ENCODE measurements at regions not wholly inside any gene's neighbourhood (a gene's known extent, or its start where the extent isn't known, plus 50 kb on each side); places are given as distances from the start of the nearest gene placed in this dataset.

DNA sequence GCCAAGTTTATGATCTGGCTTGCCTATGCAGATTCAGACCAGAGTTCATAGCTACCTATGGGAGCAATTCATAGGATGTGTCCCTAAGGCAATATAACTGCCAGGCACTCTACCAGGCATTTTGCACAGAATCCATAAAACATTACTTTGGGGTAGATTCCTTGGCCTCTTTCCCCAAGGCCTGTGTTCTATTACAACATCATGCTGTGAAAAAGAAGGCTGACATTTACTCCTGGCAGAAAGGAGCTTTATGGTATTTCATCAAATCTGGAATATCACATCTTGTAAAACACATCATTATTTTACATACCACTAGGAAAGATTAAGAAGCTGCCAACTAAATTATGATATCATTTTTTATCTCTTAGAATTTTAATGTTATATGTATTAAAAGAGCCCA is 287.0 kb upstream of the MARCKS start:
- no peak overlapping the region for H3K4me3 ChIP-seq (ENCODE audit: low read depth, low read length)
- no peak for TF ChIP-seq CTCF (IDR thresholded peaks at IDR 0.05; ENCODE audit: insufficient read depth, low read depth, low read length, missing control alignments)
- DNase-seq (ENCODE audit: low read depth): no peak

GRCh38 chr6:113570641-113571040 is 286.5 kb upstream of the MARCKS start:
- TF ChIP-seq CTCF (IDR thresholded peaks at IDR 0.05; ENCODE audit: insufficient read depth, low read depth, low read length, missing control alignments): no peak
- H3K4me3 ChIP-seq (ENCODE audit: low read depth, low read length): no peak overlapping the region
- DNase-seq (ENCODE audit: low read depth): no peak

DNA sequence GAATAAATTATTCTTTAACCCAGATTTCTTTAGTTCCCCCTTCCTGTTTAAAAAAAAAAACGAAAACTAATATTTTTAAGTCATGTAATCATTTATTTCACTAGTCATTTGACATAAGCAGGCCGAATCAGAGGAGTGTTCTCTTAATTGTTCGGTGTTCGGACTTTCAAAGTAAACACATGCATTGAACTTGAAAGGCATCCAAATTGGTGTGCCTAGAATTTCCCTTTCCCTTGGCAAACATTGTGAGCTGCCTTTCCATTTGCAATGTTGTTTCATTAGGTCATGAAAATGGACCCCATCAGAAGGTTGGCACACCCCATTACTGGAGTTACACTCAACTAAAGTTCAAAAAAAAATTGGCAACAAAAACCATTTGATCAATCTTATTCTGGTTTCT is 283.0 kb upstream of the MARCKS start:
- no peak overlapping the region for H3K4me3 ChIP-seq (ENCODE audit: low read depth, low read length)
- no peak for DNase-seq (ENCODE audit: low read depth)
- no peak for TF ChIP-seq CTCF (IDR thresholded peaks at IDR 0.05; ENCODE audit: insufficient read depth, low read depth, low read length, missing control alignments)

DNA sequence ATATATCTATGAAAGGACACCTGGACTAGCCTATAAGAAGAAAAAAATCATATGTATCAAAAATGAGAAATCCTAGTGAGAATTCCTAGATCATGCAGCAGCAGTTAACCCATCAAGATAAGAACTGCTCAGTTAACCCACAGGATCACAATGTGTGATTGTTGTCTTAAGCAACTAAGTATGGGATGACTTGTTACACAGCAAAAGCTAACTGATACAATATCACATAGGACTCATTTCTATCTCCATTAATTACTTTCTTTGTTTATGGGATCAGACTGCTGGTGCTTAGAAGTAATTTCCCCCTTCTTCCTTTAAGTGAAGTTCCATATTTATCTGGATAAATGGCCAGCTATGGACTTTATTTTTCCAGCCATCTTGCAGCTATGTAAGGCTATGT is 280.8 kb upstream of the MARCKS start:
- no peak for DNase-seq (ENCODE audit: low read depth)
- H3K4me3 ChIP-seq (ENCODE audit: low read depth, low read length): no peak overlapping the region
- TF ChIP-seq CTCF (IDR thresholded peaks at IDR 0.05; ENCODE audit: insufficient read depth, low read depth, low read length, missing control alignments): no peak

DNA sequence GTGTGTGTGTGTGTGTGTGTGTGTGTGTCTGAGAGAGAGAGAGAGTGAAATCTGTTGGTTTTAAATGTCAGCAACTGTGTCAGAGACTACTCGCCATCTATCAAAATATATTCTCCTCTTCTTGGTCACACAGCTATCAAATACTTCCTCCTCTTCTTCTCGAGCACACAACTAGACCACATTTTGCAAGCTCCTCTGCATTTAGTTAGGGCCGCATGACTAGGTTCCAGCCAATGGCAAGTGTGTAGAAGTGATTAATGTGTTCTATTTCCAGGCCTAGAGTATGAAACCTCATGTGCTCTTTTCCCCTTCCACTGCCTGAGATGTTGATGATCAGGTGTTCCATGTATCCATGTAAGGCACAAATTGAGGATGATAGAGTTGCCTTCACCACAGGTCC is 278.5 kb upstream of the MARCKS start:
- no peak for TF ChIP-seq CTCF (IDR thresholded peaks at IDR 0.05; ENCODE audit: insufficient read depth, low read depth, low read length, missing control alignments)
- DNase-seq (ENCODE audit: low read depth): no peak

DNA sequence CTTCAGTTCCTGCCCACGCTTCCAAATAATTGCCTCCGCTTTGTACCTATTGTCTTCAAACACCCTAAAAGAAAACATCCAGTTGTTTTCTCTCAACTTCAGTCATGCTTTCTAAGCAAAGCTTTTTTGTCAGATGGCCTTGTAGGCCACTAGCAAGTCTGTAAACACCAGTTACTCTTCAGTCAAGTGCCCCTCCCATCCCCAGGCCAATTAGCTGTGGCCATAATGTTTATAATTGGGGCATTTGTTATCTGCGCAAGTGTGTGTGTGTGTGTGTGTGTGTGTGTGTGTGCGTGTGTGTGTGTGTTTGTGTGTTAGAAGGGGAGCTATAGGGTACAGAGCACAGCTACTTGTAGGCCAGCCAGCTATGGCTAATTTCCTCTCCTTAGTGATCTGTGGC is 272.4 kb upstream of the MARCKS start:
- TF ChIP-seq CTCF (IDR thresholded peaks at IDR 0.05; ENCODE audit: insufficient read depth, low read depth, low read length, missing control alignments): no peak
- no peak overlapping the region for H3K4me3 ChIP-seq (ENCODE audit: low read depth, low read length)
- DNase-seq (ENCODE audit: low read depth): no peak

More for the DNA sequence above, 278.5 kb upstream of the MARCKS start:
- H3K4me3 ChIP-seq (ENCODE audit: low read depth, low read length): no peak overlapping the region

GRCh38 chr6:113585246-113585645 is 271.9 kb upstream of the MARCKS start:
- no peak for TF ChIP-seq CTCF (IDR thresholded peaks at IDR 0.05; ENCODE audit: insufficient read depth, low read depth, low read length, missing control alignments)
- DNase-seq (ENCODE audit: low read depth): no peak
- H3K4me3 ChIP-seq (ENCODE audit: low read depth, low read length): no peak overlapping the region

All from GM12865 (cell line).